ENCODE measurements at regions not wholly inside any gene's neighbourhood (a gene's known extent, or its start where the extent isn't known, plus 50 kb on each side); places are given as distances from the start of the nearest gene placed in this dataset.

GRCh38 chr2:142794850-142795249, 82.6 kb upstream of the KYNU start:
- no peak for TF ChIP-seq CTCF (IDR thresholded peaks at IDR 0.05)
- no peak for TF ChIP-seq POLR2AphosphoS5 (IDR thresholded peaks at IDR 0.05; ENCODE audit: low read depth, low read length)
- no peak for TF ChIP-seq REST (IDR thresholded peaks at IDR 0.05; ENCODE audit: insufficient read depth in 1 of 2, low read depth in 2 of 2, low read length in 1 of 2)
- no peak for TF ChIP-seq TCF7L2 (IDR thresholded peaks at IDR 0.05; ENCODE audit: low read depth, low read length)
